ENCODE measurements at regions not wholly inside any gene's neighbourhood (a gene's known extent, or its start where the extent isn't known, plus 50 kb on each side); places are given as distances from the start of the nearest gene placed in this dataset.
A peak's percentile ranks its signal among the peaks of the same experiment; 100 is the strongest.
"Not testable (repeated sequence)": the region's sequence is repeated elsewhere in the genome, so short reads cannot be mapped to it uniquely, and the experiment has no call there.

DNA sequence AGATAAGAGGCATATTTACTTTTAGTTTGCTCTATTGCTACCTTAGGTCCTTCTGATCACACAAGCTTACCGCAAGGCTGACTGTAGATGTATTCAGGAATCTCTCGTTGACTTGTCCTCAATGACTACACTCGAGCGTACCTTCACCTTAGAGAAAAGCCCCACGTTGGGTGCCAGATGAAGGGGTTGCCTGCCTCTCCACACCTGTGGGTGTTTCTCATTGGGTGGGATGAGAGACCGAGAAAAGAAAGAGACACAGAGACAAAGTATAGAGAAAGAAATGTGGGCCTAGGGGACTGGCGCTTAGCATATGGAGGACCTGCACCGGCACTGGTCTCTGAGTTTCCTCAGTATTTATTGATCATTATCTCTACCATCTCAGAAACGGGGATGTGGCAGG lies 51.8 kb downstream of the ASCL4 start:
- no peak for DNase-seq

DNA sequence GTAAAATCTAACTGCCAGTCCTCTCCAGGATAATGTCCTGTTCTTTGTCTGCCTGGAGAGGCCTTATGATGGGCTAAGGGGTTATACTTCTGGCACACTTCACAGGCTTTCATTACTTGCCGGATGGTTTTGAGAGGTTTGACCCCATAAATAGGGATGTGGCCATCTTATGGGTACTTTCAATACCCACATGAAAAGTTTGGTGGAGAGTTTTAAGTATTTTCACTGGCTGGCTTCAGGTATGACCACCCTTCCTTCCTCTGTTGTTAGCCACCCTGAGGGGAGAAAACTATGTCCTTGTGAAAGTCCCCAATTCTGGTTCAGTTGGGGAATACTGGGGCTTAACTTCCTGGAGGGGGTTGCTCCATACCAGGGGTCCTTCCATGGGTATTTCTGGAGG lies 54.8 kb downstream of the ASCL4 start:
- DNase-seq, result no peak

DNA sequence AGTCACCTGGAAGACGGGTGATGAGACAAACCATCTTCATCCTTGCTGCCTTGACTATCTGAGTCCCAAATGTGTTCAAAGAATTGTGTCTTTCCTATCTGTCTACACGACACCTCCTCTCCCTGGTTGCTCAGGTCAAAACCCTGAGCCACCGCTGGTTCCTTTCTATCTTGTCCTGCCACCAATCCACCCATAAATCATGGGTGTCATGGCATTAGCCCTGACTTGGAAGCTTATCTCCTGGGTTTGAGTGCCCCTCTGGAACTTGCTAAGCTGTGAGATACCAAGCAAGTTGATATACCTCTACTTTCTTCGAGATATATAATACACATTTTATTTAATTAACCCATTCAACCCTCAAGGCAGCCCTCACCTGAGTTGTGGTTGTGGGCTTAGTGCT lies 57.9 kb downstream of the ASCL4 start:
- no peak for DNase-seq

DNA sequence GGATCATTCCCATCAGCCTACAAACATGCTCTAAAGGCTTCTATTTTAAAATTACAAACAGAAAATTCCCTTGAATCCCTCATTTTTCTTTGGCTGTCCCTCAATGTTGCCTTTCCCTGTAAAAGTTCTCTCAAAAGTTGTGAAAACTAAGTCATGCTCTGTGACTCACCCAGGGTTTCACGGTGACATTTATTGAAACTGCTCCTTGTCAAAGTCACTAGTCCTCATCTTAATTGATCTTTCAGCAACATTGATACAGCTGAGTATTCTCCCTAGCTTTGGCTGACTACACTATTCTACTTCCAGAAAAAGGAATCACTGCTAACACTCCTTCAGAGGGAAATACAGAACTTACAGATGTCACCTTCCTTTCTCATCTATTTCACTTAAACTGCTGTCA lies 65.7 kb downstream of the ASCL4 start:
- DNase-seq, result no peak

DNA sequence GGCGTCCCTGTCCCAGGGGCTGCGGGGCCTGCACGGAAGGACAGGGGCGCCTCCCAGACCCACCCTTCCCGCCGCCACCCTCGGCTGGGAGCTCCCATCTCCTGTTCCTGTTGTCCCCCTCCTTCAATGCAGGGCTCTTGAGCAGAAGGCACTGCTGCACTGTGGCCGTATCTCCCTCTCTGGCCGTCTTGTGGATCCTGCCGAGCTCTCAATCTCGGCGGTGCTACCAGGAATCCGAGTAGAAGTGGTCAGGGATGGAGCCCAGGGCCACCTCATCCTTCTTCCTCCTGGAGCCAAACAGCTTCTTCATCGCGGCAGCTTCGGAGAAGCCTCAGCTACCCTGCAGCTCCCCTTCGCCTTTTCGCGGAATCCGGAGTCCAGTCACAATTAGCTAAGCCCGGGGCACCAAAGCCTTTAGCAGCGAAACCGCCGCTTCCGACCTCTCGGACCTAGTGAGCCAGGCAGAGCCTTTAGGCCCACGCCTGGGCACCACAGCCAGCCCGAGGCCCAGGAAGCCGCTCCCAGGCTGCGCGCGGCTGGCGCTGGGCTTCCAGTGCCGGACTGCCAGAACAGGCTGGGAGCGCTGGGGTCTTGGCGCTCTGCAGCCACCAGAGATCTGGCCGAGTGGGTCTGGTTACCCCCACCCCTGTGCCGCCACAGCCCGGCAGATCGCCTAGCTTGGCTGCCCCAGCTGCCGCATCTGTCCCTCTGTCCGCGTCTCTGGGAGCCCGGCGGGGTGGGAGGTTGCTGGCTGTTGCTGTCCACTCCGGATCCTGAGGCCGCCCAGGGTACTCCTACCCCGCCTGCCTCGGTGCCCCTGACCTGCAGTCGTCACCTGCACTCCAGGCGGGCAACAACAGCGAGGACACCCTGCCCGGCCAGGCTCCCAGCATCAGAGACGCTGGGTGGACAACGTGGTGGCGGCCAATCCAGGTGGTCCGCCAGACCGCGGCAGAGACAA lies 69.1 kb downstream of the ASCL4 start:
- peak; percentile 42 for DNase-seq

DNA sequence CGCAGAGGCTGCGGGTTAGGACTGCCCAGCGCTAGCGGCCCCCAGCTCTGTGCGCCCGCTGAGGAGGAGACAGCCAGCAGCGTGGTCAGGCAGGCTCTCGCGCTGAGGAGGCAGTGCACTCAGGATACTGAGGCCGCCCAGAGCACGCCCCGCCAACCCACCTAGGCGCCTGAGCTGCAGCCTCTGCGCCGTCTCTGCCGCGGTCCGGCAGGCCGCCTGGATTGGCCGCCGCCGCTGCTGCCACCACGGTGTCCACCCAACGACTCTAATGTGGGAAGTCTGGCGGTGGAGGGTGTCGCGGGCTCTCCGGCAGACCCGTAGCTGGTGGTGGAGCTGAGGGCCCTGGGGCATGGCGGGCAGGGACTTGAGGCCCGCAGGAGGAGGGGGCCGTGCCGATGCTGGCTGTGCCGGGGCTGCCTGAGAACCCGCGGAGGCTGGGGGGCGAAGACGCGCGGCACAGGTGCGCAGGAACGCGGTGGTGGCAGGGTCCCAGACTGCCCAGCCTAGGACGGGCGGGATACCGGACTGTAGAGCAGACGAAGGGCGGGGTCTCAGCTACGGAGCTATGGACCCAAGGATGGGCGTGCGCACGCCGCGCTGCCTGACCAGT lies 69.9 kb downstream of the ASCL4 start:
- DNase-seq, result no peak

DNA sequence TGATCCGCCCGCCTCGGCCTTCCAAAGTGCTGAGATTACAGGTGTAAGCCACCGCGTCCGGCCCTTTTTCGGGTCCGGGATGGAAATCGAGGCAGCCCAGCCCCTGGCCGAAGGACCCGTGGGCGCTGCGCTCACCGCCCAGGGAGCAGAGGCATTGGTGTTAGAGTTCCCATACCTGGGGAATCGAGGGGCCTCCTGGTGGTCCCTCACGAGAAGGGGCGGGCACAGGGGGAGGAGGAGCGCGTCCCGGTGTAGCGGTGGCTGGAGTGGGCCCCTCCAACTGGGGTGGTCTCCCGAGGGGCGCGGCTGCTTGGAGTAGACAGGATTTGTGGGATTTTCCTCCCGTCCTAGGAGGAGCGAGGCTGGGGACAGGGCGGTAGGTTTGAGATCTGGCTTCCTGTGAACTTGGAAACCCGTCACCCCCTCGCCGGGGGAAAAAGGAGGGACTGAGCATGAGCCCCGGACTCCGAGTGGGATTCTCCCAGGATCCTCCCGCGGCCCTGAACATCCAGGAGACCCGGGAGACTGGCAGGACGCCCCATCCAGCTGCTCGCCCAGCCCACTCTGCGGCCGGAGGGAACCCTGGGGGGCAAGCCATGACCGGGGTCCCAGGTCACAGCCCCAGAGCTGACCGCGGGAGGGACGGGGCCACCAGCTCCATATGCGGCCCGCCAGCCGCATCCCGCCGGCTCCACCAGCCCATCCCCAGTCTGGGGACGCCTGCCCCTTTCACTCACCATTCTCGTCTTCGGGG lies 70.9 kb downstream of the ASCL4 start:
- no peak for DNase-seq

DNA sequence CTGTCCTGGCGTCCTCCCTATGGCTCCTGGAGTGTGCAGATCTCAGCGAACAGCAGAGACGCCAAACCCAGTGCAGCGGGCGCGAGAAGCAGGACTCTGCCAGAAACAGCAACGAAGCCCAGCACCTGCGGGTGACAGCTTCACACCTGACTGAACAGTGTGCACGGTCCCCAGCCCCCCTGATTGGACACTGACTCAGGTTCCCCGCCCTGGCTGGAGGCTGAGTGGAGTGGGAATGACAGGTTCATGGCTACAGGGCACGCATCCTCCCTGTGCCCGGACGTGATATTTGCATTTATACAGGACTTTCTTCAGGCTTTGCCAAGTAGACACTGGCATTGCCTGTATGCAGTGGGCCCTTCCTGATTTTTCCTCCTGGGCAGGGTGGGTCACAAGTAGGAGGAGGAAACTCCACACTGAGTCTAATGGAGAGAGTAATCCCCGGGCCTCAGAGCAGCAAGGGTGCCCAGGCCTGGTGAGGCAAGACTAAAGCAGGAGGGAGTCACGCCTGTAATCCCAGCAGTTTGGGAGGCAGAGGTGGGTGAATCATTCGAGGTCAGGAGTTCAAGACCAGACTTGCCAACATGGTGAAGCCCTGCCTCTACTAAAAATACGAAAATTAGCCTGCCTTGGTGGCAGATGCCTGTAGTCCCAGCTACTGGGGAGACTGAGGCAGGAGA lies 71.6 kb downstream of the ASCL4 start:
- DNase-seq, result no peak

DNA sequence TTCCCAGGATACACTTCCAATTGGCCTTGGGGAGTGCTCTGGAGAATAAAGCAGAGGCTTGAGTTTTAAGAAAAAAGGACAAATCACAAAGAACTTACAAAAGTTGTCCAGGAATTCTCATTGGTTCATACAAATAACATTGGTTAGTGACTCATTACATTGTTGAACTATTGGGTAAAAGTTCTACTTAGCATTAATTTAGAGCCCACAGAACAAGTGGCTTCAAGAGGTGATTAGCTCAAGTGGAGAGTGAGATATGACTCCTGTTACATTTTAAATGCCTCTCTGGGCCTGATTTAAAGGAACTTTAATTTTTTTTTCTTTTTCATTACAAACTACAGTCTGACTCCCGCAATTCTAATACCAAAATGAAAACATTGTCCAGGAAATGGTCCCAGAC lies 72.9 kb downstream of the ASCL4 start:
- no peak for DNase-seq

DNA sequence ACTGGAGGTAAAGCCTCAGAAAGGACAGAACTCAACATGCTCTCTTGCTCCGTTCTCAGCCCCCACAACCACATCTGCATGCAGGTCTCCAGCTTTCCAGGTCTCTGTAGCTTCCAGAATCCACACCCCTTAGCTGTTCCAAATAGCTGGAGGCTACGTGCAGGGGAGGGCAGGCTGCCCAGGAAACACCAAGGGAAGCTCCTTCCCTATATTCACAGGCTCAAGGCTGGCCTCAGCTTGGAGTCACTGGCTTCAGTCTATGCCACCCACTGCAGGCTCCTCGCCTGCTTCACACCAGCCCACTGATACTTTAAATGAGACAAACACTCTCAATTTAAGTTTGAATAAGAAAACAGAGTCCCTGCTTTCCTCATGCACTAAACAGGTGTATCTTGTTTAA lies 73.3 kb downstream of the ASCL4 start:
- no peak for DNase-seq

DNA sequence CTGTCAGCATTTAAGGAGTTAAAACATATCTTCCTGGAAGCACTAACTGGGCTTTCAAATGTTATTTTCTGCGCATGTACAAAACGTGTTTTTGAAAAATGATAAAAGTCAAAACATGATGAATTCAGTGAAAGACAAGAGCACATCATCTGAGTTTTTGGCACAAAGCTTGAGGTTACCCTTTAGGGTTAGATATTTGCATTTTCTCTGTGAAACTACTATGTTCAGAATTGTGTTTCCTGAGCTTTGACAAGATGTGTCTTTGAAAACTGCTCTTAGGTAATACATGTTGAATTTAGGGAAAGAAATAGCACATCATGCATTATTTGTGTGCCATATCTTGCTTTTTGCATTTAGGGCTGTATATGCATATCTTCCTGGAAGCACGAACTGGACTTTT lies 79.0 kb downstream of the ASCL4 start:
- DNase-seq, result no peak

DNA sequence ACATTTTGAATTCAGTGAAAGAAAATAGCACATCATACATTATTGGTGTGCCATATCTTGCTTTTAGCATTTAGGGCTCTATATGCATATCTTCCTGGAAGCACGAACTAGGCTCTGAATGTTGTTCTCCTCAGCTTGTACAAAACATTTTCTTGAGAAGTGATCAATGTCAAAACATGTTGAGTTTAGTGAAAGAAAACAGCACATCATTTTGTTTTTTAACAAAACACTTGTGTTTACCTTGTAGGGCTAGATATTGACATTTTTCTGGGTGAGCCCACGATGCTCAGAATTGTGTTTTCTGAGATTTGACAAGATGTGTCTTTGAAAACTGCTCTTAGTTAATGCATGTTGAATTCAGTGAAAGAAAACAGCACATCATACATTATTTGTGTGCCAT lies 81.0 kb downstream of the ASCL4 start:
- DNase-seq, result no peak

DNA sequence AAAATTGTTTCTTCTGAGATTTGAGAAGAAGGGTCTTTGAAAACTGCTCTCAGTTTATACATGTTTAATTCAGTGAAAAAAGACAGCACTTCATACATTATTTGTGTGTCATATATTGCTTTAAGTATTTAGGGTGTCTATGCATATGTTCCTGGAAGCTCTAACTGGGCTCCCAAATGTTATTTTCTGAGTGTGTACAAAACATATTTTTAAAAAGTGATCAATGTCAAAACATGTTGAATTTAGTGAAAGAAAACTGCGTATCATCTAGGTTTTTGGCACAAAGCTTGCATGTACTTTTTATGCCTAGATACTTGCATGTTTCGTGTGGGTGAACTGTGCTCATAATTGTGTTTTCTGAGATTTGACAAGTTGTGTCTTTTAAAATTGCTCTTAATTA lies 81.6 kb downstream of the ASCL4 start:
- DNase-seq, result no peak

DNA sequence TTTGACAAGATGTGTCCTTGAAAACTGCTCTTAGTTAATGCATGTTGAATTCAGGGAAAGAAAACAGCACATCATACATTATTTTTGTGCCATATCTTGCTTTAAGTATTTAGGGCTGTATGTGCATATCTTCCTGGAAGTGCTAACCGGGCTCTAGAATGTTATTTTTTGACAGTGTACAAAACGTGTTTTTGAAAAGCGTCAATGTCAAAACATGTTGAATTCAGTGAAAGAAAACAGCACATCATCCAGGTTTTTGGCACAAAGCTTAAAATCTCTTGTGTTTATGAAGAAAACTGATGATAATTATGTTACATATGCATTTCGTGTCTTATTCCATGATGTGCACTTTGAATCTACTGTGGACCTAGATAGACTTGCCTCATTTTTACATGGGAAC lies 82.7 kb downstream of the ASCL4 start:
- no peak for DNase-seq

DNA sequence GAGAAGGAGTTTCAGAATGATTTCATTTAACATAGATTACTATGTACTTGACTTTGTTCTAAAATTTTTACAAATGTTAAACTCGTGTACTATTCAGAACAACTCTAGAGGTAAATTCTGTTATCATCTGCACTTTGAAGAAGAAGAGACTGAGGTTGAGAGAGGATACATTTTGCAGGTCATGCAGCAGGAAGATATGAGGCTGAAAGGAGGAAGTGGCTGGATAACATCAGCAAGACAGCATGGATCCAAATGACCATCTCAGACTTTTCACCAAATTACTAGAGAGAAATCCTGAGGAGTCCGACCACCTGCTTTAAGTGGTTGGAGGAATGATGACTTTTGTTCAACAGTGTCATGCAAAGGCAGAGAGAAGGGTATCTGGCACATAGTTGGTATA lies 84.9 kb downstream of the ASCL4 start:
- DNase-seq, result no peak

DNA sequence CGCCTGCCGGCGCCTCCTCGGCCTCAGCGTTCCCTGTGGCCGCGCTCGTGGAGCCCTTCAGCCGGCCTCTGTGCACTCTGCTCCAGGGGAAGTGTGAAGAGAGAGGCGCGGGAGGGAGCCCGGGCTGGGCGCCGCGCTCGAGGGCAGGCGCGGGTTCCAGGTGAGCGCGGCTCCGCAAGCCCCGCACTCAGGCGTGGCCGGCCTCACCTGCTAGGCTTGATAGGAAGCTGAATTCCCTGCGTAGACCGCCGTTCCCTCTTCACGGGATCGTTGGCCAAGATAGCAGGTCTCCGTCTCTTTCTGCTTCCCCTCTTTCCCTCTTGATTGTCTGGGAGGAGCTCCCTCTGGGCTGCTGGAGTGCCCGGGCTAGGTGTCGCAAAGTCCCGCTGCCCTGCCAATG lies 89.7 kb downstream of the ASCL4 start:
- no peak for DNase-seq

DNA sequence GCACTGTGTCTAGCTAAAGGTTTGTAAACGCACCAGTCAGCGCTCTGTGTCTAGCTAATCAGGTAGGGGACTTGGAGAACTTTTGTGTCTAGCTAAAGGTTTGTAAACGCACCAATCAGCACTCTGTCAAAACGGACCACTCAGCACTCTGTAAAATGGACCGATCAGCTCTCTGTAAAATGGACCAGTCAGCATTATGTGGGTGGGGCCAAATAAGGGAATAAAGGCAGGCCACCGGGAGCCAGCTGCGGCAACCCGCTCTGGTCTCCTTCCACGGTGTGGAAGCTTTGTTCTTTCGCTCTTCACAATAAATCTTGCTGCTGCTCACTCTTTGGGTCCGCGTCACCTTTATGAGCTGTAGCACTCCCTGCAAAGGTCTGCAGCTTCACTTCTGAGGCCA lies 90.2 kb downstream of the ASCL4 start:
- DNase-seq, result not testable (repeated sequence)

DNA sequence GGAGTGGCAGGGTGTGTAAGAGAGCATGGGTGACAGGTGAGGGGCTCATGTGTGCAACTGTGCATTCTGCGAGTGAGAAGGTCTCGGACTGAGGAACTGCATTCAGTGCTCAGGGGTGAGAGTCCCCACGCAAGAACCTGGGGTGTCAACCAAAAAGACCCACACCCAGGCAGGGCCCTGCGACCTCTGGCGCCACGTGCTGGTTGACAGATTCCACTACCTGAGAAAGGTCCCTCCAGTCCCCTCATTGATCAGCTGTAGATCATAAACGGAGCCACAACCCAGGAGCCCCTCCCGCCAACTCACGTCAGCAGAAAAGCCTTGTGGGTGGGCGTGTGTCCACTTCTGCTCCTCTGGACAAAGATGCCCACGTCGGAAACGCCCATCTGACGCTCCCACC lies 98.7 kb downstream of the ASCL4 start:
- DNase-seq, result no peak

DNA sequence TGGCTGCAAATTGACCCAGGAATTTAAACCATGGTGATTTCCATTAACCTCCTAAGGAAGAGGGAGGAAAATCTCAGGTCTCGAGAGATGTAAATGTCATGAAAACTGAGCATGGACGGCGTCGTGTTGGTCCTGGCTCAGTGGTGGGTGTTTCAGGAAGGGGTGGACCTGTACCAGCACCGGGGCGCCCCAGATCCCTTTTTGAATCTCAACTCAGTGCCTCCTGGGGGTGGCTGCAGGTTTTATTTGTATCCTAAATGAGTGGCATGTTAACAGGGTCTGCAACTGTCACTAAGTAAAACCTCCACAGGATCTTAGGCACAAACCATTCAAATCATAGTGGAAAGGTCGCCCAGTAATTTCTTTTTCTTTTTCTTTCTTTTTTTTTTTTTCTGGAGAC lies 101.3 kb downstream of the ASCL4 start:
- DNase-seq, result no peak

DNA sequence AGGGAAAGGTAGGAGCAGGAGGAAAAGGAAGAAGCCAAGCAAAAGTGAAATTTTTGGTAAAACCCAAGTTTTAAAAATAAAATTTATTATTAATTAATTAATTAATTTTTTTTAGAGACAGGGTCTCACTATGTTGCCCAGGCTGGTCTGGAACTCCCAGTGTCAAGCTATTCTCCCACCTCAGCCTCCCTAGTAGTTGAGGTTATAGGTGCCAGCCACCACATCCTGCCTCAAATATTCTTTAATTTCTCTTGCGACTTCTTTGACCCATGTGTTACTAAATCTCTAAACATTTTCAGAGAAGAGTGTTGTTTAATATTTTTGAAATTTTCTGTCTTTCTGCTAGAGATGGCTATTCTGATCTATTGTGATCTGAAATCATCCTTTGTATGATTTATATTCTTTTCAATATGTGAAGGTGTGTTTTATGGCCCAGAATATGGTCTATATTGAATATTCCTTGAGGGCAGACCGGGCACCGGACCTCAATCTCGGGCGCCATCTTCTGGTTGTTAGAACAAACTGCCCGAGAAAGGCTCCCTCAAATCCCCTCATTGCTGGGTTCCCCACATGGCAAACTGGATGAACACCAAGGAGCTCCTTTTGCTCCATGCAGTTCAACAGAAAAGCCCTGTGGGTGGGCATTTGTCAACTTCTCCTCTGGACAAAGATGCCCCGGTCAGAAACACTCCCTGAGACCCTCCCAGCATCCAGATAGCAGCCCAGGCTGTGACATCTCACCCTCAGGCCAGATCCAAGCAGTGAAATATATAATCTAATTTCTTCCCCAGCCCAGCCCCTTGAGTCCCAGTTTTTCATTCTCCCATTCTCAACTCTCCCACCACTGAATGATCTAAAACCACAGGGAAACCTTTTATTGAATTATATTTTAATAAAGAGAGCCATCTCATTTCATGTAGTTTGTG lies 110.5 kb downstream of the ASCL4 start:
- peak; percentile 79 for DNase-seq

DNA sequence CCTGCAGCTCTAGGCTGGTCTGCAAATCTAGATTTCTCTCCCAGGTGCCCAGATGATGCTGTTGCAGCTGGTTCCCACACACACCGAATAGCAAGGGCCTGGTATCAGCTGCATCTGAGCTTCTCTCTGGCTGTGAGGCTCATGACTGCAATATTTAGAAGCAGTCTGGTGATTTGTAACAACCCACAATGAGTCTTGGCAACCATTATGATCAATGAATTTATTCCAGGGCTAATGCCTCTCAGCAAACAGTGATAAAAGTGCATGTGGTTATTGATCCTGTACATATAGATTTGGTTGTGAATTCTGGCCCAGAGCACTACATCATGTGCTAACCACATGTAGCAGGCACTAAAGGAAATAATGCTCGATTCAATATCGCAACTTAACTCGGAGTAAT lies 114.3 kb downstream of the ASCL4 start:
- DNase-seq, result no peak

DNA sequence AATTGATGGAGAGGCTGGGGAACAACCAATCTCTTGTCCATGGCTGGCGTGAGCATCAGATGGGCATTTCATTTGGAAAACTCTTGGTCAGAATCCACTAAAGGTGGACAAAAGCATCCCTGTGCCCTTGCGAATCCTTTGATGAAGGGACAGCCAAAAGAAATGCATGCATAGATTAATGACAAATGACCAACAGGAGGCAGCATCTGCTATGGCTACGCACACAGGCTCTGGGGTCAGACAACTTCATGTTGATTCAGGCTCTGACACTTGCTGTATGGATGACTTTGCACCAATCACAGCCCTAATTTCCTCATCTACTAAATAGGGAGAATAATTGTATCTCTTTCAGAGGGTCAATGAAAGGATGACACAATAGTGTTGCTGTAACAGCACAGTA lies 117.5 kb downstream of the ASCL4 start:
- peak; percentile 21 for DNase-seq
